ENCODE measurements at regions not wholly inside any gene's neighbourhood (a gene's known extent, or its start where the extent isn't known, plus 50 kb on each side); places are given as distances from the start of the nearest gene placed in this dataset.
"Not testable (repeated sequence)": the region's sequence is repeated elsewhere in the genome, so short reads cannot be mapped to it uniquely, and the experiment has no call there.

DNA sequence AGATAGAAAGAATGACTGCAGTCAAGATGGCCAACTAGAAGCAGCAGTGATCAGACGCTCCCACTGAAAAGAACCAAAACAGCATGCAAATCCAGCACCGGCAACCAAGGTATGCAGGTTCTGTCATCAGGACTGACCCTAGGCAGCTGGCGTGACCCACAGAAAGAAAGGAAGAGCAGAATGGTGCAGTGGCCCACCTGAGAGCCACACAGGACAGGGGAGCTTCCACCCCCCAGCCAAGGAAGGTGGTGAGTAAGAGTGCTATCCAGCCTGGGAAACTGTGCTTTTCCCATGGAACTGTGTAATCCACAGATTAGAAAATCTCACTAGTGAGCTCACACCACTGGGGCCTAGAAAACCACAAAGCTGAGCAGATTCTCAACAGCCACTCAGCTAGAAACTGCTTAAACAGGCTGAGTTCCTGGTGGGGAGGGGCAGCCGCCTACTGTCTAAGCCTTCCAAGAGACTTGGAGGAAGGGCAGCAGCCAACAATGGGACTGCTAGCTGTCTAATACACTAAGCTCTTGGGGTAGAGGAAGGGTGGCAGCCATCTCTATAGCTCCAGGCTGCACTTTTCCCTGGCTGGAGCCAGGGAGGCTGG is 127.9 kb downstream of the EVA1A start:
- no peak for DNase-seq

DNA sequence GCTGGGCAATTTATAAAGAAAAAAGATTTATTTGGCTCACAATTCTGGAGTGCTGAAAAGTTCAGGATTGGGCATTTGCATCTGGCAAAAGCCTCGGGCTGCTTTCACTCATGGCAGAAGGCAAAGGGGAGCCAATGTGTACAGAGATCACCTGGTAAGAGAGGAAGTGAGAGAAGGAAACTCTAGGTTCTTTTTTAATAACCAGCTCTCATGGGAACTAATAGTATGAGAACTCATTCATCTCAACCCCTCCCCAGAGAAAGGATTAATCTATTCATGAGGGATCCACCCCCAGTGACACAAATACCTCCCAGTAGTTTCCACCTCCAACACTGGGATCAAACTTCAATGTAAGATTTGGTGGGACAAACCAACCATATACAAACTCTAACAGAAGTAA is 129.0 kb downstream of the EVA1A start:
- DNase-seq, result no peak

DNA sequence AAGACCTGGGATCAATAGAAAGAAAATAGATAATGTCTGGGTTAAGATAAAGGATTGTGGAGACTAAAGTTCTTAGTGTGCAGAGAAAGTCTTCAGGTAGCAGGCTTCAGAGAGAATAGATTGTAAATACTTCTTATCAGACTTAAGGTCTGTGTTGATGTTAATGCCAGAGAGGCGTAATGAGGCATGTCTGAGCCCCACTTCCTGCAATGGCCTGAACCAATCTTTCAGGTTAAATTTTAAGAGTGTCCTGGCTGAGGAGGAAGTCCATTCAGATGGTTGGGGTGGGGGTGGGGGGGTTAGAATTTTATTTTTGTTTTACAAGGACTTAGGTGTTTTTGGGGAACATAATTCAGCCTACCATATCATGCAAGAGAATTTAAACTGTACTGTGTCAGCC is 129.5 kb downstream of the EVA1A start:
- DNase-seq, result no peak

DNA sequence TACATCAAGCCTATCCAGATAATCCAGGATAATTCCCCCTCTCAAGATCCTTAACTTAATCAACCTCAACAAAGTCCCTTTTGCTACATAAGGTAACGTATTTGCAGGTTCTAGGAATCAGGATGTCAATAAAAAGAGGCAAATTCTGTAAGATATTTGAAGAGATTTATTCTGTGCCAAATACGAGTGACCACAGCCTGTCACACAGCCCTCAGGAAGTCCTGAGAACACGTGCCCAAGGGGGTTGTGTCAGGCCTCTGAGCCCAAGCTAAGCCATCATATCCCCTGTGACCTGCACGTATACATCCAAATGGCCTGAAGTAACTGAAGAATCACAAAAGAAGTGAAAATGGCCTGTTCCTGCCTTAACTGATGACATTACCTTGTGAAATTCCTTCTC is 130.3 kb downstream of the EVA1A start:
- DNase-seq, result not testable (repeated sequence)

DNA sequence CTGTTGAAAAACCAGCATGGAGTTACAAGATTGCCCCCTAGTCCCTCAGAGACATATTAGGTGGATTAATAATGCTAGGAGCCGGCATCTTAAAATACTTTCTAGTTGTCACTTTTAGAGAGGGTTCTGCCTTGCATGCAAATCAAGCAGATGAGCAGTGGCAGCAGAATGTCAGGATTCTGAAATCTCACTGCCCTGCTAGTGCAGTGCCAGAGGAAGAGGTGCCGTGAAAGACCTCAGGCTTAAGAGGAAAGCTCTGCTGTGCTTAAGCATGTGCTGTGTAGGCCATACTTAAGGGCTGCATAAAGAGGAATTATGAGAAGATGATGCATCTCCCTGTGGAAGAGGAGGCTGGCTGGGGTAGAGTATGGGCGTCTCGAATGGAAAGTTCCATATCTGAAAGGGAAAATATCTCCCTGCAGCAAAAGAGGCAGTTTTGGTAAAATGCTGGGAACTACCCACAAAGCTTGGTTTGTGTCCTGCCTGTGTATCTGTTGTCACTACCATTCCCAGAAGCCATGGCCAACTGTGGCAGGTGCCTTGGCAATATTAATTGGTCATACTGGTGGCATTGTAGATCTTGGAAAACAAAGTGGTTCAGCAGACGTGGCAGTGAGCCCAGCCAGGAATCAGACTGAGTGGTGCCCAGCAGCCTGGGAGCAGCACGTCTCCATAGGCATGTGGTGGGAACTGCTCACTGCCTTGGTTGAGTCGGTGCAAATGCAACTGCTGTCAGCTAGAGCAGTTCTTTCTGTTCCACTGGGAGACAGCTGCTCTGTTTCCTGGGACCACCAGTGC is 131.9 kb downstream of the EVA1A start:
- no peak for DNase-seq

DNA sequence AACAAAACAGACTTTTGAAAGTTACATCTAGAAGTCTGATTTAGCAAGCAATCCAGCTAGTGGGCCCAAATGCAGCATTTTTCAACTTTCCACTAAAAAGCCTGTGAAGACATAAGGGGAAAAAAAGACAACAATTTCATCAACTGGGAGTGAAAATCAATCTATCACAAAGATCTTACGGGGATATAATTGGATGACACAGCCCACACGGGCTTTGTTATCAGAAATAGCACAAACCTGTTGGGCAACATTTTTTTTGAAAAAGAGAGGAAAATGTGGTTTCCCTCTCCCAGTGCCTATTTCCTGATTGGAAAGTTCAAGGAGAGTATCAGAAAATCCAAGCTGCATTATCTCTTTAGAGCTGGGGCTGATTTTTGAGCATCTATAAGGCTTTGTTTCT is 132.7 kb downstream of the EVA1A start:
- no peak for DNase-seq

DNA sequence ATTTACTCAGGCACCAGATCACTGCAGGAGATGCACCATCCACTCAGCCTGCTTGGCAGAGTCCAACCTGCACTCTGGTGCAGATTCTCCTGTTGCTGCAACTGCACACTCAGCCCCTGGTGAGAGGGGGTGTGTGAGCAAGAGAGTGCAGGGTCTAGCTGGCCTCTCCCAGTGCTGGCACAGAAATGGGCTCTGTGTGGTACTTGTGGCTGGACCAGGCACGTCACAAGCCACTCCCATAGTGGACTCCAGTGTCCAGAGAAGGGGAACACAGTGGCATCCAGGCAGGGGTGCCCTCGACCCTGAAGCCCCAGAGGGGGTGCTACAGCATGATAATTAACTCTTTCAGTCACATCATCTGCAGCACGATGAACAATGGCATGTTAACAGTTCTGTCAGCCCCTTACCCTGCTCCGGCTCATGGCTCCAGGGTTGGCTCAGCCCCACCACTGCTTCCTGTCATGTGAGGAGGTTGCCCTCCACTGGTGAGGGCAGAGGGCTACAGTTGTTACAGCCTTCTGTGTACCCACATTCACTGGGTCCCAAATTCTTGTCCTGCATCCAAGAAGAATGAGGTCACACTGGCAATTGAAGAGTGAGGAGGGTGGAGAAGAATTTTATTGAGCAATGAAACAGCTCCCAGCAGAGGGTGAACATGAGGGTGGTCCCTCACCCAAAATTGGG is 135.7 kb downstream of the EVA1A start:
- no peak for DNase-seq

DNA sequence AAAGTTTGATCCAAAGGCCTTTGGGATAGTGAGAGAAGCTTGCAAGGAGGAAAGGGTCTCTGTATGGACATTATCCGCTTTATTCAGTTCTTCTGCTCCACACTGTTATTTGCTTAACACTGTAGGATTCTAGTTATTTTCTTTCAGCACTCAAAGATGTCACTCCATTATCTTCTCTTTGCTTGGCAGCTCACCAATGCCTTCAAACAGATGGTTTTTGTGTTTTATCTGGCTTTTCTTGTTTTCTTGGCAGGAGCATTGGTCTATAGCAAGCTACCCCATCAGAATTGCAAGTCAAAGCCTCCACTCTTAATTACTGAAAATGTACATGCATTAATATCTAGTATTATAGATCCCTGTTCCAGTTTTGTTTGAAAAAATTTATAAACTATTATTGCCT is 138.8 kb downstream of the EVA1A start:
- no peak for DNase-seq

DNA sequence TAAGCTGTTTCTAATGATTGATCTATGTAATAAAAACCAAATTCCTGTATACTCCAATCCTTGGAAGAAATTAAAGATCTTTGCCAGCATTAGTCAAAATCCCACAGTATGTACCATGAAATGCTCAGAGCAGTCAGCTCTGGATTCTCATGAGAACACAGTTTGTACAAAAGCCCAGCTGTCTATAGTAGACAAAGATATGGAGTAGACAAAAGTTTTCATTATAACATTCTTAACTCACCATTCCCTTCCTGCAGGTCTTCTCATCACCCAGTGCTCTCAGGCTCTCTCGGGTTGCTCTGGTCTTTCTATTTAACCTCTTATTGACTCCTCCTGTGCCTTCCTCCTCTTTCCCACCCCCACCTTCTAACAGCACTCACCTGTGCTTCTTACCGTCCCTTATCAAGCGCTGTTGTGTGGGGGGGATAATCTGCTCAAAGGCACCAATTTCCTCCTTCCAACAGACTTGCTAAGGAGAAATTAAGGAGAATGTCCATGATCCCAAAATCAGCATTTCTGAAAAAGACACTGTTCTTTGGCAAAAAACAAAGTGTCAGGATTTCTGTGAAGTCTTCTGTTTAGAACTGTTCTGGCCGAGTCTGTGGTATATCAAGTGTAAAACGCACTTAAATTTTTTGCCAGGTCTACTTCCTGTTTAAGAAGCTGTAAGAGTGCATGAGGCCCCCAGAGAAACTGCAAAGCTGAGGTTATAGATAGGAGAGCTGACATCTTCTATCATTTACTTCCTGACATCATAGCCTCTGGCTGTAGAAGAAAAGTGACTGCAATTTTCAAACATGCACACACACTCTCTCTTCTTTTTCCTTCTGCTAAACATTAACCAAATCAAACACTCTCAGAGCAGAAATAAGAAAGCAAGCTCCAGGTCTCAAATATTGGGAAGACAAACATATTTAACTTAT is 144.1 kb downstream of the EVA1A start:
- DNase-seq, result no peak

DNA sequence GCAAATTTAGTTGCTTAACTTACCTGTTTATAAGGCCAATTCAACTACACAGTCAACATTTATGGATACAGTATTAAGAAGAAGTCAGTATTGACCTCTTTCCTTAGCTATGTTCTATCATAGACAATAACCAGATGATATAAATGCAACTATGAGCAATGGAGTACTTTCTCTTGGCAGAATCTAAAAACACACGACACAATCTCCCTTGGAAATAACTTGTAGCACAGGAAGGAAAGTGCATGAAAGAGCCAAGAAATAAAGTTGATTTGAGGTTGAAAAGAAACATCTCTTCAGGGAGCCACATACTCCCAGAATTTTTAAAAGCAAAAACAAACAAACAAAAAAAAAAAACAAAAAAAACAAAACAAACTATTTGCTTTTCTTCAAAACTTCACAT is 145.0 kb downstream of the EVA1A start:
- no peak for DNase-seq

DNA sequence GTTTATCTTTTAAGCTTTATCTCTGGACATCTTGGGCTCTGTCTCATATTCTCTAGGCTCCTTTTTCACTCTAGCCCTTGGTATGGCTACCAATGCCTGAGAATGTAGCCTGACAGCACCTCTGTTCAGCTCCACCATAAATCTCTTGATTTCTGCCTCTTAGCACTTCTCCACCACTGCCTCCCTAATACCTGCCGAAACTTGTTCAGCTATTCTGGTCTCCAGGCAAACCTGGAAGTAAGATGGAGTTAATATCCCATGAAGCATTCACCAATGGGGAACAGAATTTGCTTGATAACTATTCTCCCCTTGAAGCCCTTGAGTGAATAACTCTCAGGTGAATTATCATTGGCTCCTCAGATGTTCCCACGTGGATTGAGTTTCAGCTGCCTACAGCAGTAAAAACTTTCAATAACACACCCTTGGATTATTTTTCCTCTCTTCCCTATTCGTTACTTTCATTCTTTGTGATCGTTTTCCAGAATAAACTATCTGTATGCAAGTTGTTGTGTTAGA is 145.6 kb downstream of the EVA1A start:
- DNase-seq, result no peak

DNA sequence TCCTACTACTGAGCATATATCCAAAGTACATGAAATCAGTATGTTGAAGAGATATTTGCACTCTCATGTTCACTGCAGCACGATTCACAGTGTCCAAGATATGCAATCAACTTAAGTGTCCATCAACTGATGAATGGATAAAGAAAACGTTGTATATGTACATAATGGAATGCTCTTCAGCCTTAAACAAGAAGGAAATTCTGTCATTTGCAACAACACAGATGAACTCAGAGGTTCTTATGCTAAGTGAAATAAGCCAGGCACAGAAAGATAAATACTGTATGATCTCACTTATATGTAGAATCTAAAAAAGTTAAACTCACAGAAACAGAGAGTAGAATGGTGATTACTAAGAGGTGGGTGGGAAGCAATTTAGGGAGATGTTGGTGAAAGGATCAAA is 149.2 kb downstream of the EVA1A start:
- DNase-seq, result no peak

DNA sequence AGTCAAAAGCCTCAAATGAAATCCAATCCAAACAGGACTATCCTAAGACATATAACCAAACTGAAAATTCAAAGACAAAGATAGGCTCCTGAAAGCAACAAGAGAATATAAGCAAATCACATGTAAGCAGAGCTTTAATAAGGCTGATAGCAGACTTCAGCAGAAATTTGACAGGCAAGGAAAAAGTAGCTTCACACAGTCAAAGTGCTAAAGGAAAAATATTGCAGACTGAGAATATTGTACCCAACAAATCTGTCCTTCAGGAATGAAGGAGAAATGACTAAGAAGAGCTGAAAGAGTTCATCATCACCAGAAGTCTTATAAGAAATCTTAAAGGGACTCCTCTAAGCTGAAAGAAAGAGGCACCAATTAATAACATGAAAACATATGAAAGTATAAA is 150.0 kb downstream of the EVA1A start:
- no peak for DNase-seq

DNA sequence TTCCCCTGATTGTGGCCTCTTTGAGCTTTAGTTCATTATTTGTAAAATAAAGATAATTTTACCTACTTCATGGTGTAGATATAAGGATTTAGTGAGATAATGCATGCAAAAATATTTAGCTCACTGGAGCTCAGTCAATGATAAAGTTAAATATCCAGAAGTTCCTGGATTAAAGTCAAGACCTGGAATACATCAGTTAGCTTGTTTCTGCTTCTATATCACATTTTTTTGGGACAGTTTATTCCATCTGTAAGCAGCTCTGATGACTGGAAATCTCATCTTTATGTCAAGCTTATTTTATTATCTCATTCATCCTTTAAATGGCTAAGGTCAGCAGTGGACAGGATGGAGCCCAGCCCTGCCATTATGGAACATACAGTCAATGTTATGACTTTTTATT is 152.0 kb downstream of the EVA1A start:
- DNase-seq, result no peak

DNA sequence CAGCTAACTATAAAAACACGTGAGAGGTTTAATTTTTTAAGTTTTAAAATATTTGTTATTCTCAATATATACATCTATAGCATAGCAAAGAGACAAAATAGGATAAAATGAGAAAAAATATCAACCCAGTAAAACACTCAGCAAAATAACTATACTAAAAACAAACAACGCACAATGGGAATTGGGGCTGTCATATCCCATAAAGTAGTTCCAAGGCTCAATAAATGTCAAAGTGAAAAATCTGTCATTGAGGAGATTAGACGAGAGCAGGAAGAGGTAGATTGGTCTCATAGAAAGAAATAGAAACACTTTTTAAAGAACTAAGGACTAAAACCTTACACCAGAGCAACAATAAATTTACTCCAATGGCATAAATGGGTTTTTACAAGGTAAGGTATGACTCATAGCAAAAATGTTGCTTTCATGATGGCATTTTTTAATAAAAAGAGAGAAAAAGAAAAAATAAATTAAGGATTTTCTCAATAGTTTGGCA is 153.7 kb downstream of the EVA1A start:
- DNase-seq, result no peak

DNA sequence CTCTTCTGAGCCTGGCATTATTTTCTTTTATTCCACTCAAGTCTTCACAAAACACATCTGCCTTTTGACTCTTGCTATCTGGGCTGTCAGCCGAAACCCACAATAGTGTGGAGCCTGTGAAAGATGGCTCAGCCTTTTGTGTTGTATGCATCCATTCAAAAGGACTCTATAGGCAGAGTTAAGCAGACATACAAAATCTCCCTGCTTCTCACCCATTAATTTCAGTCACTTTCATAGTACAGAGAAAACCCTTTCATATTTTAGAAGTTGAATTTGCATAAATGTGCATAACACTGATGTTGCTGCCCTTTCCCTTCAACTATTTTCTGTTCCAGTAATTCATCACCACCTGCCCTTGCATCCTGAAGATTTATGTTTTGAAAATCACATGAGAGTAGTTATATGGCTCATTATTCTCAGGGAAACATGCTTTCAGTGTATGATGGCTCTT is 154.6 kb downstream of the EVA1A start:
- no peak for DNase-seq

DNA sequence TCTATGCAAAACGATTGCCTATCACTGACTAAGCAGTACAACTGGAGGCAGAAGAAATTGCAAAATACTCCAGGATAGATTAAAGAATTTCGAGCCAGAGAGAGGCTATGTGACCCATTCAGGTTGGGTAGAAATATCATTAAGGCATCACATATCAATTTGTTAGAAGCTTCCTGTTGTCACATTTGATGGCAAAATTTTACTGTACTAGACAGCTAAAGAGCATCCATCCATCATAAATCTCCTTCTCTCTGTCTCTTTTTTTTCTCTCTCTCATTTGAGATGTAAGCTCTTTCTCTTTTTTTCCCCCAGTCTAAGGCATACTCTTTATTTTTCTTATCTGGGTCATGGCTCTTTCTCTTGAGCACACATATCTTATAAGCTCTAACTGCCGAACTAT is 155.7 kb downstream of the EVA1A start:
- DNase-seq, result no peak

DNA sequence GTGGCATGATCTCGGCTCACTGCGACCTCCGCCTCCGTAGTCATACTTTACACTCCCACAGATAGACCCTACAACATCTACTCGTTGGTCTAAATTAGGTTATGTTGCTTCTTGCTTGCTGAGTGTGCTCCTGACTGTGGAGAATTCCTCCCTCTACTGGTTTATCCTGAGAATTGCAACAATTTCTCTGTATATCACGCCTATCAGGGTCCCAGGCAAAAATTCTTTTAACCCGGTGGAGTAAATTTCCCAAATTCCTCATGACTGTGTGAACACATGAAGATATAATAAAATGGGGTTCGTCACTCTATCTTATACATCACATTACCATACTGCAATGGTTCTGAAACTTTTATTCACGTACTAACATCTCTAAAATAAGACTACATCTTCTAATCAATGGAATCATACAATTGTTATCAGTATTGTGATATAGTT is 156.7 kb downstream of the EVA1A start:
- no peak for DNase-seq

DNA sequence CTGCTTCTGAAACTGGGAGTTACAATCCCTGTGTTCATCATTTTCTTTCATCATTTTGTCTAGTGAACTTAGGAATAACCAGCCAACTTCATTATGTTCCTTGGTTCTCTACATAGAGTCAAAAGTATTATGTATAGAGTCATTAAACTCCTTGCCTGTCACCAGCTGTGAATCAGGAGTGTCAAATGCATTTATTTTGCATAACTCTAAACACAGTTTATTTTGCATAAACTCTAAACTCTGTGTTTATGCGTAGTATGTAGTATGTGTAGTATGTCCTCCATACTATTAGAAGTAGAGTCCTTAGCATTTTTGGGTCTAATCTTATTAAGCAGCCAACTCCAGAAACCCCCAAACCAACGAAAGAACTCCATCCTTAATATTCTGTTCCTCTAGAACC is 164.4 kb downstream of the EVA1A start:
- no peak for DNase-seq

DNA sequence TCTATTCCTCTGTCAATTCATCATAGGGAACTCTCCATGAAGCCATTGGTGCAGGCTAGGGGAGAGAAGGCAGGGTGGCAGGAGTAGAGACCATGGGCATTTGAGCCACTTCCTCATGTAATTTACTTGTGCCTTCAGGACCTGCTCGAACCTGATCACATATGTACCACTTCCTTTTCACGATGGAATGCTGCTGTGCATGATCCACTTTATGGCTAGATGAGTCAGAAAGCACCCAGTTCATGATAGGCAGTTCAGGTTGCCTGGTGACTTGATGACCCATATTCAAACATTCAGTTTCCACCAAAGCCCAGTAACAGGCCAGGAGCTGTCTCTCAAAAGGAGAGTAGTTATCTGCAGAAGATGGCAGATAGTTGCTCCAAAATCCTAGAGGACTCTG is 166.0 kb downstream of the EVA1A start:
- DNase-seq, result not testable (repeated sequence)

DNA sequence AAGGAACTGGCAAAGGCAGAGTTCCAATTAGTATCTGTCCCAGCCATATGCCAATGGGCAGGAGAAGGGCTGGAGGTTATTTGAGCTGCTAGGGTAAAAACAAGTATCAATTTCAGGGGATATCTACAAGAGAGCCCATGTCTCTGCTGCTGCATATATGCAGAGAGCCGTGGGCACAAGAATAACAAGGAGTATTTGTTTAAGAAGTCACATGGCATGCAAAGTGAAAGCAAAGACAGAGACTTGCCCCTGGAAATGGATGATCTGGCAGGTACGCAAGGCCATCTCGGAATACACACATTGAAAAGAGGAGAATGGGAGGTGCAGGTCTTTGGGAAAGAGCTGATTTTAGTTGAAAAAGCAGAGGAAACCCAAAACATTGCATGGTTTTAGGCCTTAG is 170.6 kb downstream of the EVA1A start:
- peak; percentile 51 for DNase-seq

DNA sequence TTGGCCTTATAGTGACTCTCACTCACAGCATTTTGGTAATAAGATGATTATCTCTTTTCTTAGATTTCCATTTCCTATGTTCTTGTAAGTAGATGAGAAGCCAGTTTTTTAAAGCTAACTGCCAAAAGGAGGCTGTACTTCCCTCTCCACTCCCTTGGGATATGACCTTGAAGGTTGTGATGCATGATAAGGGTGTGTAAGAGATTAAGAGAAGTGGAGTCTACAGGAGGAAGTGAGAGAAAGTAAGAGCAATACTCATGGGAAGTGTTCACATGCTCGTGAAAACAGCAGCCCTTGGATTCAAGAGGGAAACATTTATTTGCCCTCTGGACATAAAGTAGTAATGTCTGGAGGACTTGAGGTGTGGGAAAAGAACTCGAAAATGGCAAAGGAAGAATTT is 171.5 kb downstream of the EVA1A start:
- no peak for DNase-seq

DNA sequence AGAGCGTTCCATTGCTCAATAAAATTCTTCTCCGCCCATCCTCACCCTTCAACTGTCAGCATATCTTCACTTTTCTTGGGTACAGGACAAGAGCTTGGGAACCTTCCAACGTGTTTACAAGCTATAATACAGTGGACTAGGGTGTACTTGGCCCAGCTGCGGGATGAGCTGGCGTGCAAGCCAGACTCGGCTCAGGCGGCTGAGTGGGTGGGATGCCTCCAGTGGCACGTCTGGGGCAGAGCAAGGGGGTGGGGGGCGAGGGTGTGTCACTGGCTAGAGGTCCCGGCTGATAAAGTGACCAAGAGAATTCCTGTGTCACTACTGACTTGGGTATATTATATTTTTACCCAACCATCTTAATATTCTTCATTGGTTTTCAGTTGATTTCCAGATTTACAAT is 179.7 kb downstream of the EVA1A start:
- no peak for DNase-seq
